Non-pigmented ciliary epithelial cell (primary cell): ENCODE measurements at regions not wholly inside any gene's neighbourhood (a gene's known extent, or its start where the extent isn't known, plus 50 kb on each side); places are given as distances from the start of the nearest gene placed in this dataset.

Experiments
- DNase-seq: peaks from one replicate; pipeline ENCODE4 v3.0.0-alpha.2; 2010; ENCODE audit warnings: low read depth

DNA sequence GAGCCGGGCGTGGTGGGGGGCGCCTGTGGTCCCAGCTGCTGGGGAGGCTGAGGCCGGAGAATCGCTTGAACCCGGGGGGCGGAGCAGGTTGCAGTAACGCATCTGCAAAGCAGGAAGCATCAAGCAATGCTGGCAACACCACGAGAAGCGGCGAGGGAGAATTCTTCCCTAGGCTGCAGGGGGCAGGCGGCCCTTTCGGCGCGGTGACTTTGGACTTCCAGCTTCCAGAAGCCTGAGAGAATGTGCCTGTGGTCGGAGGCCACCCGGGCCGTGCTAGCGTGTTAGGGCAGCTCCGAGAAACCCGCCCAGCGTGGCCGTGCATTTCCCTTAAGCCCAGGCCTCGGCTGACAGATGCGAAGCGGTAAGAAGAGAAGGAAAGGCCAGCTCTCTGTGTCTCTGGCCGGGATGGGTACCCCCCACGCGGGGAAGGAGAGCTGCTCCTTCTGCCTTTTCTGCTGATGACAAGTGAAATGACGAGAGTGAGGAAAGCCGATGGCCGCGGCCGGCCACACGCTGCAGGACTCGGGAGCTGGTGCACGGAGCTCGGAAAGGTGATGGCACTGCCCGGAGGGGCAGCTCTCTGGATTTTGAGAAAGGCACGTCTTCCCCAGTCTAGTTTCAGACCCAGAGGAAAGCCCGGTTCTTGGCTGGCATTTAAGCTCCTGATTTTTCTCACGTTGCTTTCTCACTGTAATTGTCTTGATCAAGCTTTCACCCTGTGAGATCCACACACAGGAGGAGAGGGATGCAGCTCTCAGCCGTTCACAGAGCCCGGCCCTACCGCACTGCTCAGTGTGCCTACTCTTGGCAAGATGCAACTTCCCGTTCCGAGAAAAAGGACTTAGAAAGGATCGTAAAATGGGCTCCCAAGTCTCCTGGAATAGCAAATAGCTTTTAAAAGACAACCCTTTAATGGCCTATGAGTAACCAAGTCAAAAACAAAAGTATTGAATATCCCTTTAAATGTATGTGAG, 68.3 kb upstream of the EXOC2 start:
- DNase-seq: no peak

DNA sequence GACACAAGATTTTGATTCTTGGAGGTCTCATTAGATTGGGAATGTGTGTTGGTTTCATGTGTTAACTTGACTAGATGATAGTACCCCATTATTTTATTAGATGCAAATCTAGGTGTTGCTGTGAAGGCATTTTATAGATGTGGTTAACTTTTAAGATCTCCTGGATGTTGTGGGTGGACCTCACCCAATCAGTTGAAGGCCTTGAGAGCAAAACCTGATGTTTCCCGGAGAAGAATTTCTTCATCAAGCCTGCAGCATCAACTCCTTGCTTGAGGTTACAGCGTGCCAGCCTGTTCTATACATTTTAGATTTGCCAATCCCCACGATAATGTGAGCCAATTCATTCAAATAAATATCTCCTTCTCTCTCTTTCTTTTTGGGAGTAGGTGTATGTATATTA, 66.8 kb upstream of the EXOC2 start:
- DNase-seq: no peak

DNA sequence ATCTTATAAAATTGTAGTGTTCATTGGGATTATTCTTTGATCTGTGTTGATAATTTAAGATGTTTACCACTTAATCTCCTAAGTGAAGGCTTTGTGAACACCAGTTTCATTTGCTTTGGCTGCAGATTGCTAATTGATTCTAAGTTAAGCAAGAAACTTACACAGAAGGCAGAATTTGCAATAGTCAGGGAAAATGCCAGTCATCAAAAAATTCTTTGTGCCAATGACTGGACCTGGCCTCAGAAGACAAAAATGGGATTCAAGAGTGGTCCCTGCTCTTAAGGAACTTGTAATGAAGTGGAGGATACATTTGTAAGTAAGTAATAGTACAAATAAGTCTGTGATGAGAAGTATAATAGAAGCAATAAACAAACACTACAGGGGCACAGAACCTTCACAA, 63.3 kb upstream of the EXOC2 start:
- DNase-seq: no peak

DNA sequence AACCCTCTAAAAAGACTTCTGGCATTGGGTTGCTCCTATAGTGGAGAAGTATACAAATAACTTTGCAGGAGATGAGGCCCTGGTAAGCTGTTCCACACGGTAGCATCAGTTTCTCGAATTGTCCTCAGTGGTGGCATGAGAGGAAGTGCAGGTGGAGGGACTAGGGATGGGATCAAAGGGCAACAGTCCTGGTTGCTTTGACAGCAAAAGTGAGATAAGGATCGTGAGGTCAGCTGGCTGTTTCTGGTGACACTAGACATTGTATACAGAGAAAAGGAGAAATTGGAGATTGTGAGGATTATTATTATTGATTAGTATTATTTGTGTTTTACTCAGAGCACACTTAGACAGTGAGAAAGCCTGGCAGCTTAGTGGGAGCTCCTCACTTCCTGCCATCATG, 61.3 kb upstream of the EXOC2 start:
- no peak for DNase-seq

DNA sequence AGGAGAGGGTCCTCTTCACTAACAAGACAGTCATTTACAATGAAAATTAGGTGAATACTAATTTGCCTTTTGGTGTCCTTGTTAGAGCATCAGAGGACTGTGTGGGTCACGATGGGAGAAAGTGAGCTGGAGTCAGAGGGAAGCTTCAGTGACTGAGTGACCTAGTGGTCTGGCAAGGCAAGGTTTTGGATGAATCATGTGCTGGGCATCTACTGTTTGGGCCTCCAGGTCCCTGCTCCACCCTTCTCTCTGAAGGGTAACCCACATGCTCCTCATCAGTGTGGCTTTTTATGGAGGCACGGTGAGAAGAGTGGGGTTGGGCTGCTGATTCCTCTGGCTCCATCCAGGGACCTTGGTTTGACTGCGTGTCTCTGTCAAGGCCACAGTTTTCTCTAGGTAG, 60.5 kb upstream of the EXOC2 start:
- no peak for DNase-seq

DNA sequence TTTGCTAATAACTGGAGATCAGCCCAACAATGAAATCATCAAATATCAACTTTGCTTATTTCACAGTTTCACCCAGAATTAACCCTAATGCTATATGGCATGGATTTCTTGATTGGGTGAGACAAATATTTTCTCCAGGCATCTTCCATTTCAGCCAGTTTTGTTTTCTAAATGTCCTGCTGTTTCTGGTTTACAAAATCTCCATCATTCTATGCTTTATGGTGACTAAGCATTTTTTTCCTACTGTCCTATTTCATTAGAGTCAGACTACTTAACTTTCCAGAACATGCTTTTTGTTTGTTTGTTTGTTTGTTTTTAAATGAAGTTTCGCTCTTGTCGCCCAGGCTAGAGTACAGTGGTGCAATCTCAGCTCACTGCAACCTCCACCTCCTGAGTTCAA, 59.5 kb upstream of the EXOC2 start:
- no peak for DNase-seq

DNA sequence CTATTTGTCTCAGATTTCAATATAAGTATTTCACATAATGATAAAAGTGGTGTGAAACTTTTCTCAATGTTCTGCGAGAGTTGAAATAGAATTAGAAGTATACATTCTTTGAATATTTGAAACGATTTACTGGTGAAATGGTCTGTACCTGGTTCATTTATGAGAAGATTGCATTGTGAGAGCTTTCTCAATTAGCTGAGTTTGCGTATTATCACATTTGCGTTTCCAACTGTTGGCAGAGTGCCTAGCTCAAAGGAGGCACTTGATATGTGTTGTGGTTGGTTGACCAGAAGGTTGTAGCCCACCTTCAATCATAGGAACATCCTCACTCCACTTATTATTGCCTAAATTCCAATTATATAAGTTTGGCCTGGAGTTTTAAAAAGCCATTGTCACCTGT, 58.8 kb upstream of the EXOC2 start:
- no peak for DNase-seq

DNA sequence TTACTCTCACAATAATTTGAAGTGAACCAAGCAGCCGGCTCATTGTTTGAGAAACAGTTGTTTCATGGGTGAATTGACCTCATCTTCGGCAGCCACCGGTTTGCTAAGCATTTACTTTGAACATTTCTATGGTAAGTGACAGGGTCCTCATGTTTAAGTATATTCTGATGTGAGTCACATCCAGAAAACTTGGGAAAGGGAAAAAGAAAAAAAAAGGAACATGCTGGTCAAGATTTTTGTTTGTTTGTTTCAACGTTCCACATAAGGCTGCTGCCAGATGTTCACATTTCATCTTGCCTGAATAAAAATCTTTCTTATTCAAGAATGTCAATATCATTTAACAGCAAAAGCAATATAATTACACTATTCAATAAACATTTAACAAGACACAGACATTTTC, 55.0 kb upstream of the EXOC2 start:
- DNase-seq: no peak

DNA sequence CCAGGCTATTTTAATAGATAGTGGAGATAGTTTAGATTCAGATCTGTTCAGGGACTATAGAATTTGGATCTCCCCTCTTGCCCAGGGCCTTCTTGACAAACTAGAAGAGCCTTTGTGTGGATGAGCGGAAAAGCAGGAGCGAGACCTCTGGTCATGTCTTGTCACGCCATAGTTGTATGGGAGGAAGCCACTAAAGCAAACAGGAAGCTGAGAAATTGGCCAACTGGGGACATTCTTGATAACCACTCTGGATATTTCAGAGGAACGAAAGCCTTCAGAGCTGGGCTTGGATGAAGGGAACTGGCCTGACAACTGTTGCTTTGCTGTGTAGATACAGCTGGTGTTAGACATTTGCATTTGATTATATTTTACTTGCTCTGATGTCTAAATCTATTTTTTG, 54.1 kb upstream of the EXOC2 start:
- no peak for DNase-seq

DNA sequence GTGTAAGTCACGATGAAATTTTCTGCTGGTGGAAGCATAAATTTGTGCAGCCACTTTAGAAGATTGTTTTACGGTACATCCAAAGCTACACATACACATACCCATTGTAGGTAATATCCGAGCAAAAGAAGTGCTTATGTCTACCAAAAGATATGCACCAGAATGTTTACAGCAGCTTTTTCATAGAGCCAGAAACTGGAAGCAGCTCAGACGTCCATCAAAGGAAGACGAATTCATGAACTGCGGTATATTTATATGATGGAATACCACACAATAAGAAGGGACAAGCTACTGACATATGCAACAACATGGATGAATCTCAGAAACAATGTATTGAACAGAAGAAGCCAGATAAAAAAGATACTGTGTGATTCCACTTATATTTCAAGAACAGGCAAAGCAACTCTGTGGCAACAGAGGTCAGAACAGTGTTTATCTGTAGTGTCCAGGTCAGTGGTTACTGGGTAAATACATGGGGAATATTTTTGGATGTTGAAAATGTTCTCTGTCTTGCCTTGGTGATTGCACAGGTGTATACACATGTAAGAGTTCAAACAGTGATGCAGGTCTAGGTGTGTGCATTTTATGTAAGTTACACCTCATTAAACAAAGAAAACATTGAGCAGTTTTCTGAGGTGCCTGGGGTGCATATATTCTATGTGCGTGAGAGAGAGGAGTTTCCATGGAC, 51.9 kb upstream of the EXOC2 start:
- no peak for DNase-seq

DNA sequence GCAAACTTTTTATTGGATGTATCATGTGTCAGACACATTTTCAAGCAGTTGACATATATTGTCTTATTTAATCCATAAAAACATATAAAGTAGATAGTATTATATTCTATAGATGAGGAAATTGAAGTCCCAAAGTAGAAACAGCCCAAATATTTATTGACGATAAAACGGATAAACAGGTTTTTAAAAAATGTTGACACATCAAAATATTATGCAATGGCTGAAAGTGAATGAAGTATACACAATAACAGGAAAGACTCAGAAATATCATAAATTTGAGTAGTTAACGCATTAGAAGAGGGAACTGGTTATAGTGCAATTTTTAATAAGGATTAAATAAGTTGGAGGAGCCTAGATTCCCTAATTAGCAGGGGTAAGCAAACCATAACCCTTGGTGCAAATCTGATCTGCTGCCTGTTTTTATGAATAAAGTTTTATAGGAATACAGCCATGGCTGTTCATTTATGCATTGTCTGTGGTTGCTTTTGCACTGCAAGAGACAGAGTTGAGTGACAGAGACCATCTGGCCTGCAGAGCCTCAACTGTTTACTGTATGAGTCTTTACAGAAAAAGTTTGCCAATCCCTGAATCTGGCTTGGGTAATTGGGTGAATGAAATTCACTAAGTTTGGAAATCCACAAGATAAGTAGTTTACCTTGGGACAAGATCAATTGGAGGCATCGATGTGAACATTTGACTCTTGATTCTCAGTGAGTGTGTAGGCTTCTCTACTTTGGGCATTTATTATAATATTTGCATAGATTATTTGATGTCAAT, 50.6 kb upstream of the EXOC2 start:
- DNase-seq: no peak
